Activated CD4-positive, alpha-beta T cell treated with anti-CD3 and anti-CD28 coated beads for 24 hours (primary cell): ENCODE measurements at regions not wholly inside any gene's neighbourhood (a gene's known extent, or its start where the extent isn't known, plus 50 kb on each side); places are given as distances from the start of the nearest gene placed in this dataset.

Experiments used
- DNase-seq, 2 donors: peaks; one replicate each; pipeline ENCODE4 v3.0.0-alpha.2; 2020; ENCODE audit warnings: low read depth in 2 of 2

GRCh38 chr18:27695503-27695902 lies 481.4 kb downstream of the CDH2 start:
- no peak for DNase-seq

- DNase-seq = no peak
These were observed 481.9 kb downstream of the CDH2 start for GRCh38 chr18:27695052-27695451.

- DNase-seq = no peak
These were observed 488.3 kb downstream of the CDH2 start for GRCh38 chr18:27688581-27688980.

GRCh38 chr18:27687351-27687979 lies 489.5 kb downstream of the CDH2 start:
- DNase-seq = no peak

GRCh38 chr18:27685807-27686412 lies 491.0 kb downstream of the CDH2 start:
- DNase-seq = no peak

GRCh38 chr18:27685091-27685490 lies 491.8 kb downstream of the CDH2 start:
- DNase-seq = no peak

- DNase-seq = no peak
These were observed 489.3 kb upstream of the CHST9 start for GRCh38 chr18:27674411-27674810.

GRCh38 chr18:27673861-27674260 lies 488.8 kb upstream of the CHST9 start:
- DNase-seq = no peak

GRCh38 chr18:27668158-27668557 lies 483.1 kb upstream of the CHST9 start:
- DNase-seq = no peak

- no peak for DNase-seq
These were observed 482.0 kb upstream of the CHST9 start for GRCh38 chr18:27667064-27667463.

- no peak for DNase-seq
These were observed 480.9 kb upstream of the CHST9 start for GRCh38 chr18:27666016-27666415.

GRCh38 chr18:27665264-27665799 lies 480.2 kb upstream of the CHST9 start:
- no peak for DNase-seq

- no peak for DNase-seq
These were observed 477.8 kb upstream of the CHST9 start for GRCh38 chr18:27662949-27663348.

- DNase-seq = no peak
These were observed 477.4 kb upstream of the CHST9 start for GRCh38 chr18:27662537-27662936.

- DNase-seq = no peak
These were observed 476.4 kb upstream of the CHST9 start for GRCh38 chr18:27661320-27662018.

- no peak for DNase-seq
These were observed 471.8 kb upstream of the CHST9 start for GRCh38 chr18:27656905-27657304.

- DNase-seq = no peak
These were observed 471.2 kb upstream of the CHST9 start for GRCh38 chr18:27656167-27656778.

GRCh38 chr18:27653247-27653646 lies 468.1 kb upstream of the CHST9 start:
- DNase-seq = no peak

GRCh38 chr18:27652480-27653121 lies 467.5 kb upstream of the CHST9 start:
- DNase-seq = no peak

- DNase-seq = no peak
These were observed 464.5 kb upstream of the CHST9 start for GRCh38 chr18:27649621-27650020.

- DNase-seq = no peak
These were observed 460.8 kb upstream of the CHST9 start for GRCh38 chr18:27645929-27646328.

- no peak for DNase-seq
These were observed 451.5 kb upstream of the CHST9 start for GRCh38 chr18:27636576-27637085.
